A673 (cell line): ENCODE measurements at regions not wholly inside any gene's neighbourhood (a gene's known extent, or its start where the extent isn't known, plus 50 kb on each side); places are given as distances from the start of the nearest gene placed in this dataset.

ENCODE experiments used
- CTCF ChIP-seq: fragments of 300-800, 200-600 bp; sonication (generic); conservative IDR thresholded peaks from 2 replicates; pipeline ENCODE4 v1.5.1; 2017; ENCODE audit warnings: low read depth, mild to moderate bottlenecking, antibody characterized with exemption, low read length, moderate library complexity, mixed read lengths
- EZH2 ChIP-seq: fragments of 200-600 bp; sonication (generic); IDR thresholded peaks from 2 replicates; pipeline ENCODE4 v1.6.1; 2017; ENCODE audit warnings: borderline replicate concordance, low read depth, mild to moderate bottlenecking, mixed read lengths, antibody characterized with exemption, low read length; ENCODE audit not compliant: poor library complexity, severe bottlenecking

GRCh38 chr21:41010101-41010435 is 157.9 kb upstream of the BACE2 start:
- TF ChIP-seq EZH2 (no peak), CTCF (no peak)
